DMS114 treated with DMSO at 0.1 percent for 48 hours (cell line): ENCODE measurements at regions not wholly inside any gene's neighbourhood (a gene's known extent, or its start where the extent isn't known, plus 50 kb on each side); places are given as distances from the start of the nearest gene placed in this dataset.
"Not testable (repeated sequence)": the region's sequence is repeated elsewhere in the genome, so short reads cannot be mapped to it uniquely, and the experiment has no call there.

Experiments
- DNase-seq: peaks from one replicate; lab custom pipeline; 2025; ENCODE audit not compliant: unreplicated experiment; lab: John Stamatoyannopoulos, UW

DNA sequence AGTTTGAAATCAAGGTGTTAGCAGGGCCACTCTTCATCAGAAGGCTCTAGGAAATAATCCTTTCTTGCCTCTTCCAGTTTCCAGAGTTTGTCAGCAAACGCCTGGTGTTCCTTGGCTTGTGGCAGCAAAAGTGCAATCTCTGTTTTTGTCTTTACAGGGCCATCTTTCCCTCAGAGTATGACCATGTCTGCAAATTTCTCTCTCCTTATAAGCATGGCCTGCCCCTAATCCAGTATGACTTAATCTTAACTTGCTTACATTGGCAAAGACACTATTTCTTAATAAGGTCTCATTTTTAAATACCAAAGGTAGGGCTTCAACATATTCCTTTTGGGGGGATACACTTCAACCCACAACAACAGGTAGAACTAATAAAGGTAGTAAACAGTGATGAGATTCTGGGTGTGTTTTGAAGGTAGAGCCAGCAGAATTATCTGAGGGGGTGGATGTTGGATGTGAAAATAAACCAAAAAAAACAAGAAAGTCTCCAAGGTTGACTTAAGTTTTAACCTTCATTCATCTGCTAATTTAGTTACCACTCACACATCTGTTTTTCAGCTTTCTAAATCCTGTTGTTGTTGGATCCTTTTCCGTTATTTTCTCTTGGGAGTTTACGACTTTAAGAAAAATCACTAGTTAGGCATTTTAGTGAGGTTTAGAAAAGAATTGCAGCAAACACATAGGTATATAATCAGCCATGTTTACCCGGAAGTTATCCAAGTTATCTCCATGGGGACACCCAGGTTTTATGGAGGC is 234.4 kb upstream of the FIGN start:
- DNase-seq = no peak

DNA sequence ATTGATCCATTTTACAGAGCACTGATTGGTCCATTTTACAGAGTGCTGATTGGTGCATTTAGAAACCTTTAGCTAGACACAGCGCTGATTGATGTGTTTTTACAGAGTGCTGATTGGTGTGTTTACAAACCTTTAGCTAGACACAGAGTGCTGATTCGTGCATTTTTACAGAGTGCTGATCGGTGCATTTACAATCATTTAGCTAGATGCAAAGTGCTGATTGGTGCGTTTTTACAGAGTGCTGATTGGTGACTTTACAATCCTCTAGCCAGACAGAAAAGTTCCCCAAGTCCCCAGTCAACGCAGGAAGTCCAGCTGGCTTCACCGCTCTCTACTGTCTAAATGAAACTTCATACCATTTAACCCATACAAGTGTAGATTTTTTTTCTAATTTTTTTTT is 228.5 kb upstream of the FIGN start:
- not testable (repeated sequence) for DNase-seq

DNA sequence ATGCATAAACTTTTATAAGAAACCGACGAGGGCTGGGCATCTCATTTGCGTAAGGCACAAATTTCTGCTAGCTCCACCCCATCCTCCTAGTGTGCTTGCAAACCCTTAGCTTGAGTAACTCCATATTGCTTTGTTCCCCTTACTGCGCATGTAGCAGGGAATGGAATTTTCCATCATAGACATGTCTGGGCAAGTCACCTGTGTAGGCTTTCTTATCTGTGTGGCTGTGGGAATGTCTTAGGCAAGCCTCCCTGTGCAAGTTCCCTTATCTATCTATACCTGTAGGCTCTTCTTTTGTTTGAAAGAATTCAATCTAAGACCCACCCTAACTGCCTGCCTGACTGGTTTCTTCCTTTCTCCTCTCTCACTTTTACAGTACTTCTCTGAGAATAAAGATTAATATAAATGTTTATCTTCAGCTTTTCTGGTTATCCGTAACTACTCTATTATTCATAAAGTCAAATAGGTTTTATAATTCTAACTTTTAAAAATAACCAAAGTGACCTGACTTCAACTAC is 217.6 kb upstream of the FIGN start:
- no peak for DNase-seq

DNA sequence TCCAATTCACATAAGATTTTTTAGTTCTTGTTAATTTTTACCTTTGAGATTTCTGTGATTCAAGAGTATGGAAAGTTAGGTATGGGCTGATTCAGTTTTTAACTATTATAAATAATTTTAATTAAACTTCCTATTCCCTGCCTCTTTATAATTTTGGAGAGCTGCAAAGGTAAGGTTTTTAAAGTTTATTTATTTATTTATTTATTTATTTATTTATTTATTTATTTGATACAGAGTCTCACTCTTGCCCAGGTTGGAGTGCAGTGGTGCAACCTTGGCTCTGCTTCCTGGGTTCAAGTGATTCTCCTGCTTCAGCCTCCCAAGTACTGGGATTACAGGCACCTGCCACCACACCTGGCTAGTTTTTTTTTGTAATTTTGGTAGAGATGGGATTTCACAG is 215.5 kb upstream of the FIGN start:
- DNase-seq = no peak

DNA sequence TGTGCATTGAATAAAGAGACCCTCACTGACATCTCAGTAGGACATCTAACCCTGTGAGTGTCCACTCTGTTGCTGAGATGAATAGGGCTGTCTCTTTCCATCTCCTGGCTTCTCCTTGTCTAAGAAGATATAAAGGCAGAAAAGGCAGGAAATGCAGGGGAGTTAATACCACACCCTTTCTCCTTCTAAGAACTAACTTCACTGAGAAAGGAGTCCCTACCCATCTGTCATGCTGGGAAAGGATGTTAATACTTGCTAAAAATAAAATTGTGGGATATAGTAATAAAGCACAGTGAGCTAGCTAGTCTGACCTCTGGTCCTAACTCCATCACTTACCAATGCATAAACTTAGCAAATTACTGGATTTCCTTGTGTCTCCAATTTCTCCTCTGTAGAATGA is 213.9 kb upstream of the FIGN start:
- DNase-seq = no peak

DNA sequence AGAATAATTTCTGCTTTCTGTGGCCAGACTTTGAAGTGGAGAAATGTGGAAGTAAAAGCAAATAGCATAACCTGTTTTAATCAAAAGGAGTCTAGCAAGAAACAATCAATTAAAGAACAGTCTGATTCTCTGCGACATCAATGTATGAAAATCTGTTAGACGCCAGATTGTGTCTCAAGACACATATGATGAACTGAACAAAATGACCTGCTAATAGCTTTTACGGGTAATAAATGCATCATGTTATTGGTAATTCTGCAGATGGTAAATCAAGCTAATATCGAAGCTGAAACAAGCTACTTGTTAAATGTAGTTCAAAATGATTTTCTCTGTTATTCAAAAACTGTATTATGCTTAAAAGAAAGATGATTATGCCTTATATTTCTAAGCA is 208.5 kb upstream of the FIGN start:
- DNase-seq = no peak

DNA sequence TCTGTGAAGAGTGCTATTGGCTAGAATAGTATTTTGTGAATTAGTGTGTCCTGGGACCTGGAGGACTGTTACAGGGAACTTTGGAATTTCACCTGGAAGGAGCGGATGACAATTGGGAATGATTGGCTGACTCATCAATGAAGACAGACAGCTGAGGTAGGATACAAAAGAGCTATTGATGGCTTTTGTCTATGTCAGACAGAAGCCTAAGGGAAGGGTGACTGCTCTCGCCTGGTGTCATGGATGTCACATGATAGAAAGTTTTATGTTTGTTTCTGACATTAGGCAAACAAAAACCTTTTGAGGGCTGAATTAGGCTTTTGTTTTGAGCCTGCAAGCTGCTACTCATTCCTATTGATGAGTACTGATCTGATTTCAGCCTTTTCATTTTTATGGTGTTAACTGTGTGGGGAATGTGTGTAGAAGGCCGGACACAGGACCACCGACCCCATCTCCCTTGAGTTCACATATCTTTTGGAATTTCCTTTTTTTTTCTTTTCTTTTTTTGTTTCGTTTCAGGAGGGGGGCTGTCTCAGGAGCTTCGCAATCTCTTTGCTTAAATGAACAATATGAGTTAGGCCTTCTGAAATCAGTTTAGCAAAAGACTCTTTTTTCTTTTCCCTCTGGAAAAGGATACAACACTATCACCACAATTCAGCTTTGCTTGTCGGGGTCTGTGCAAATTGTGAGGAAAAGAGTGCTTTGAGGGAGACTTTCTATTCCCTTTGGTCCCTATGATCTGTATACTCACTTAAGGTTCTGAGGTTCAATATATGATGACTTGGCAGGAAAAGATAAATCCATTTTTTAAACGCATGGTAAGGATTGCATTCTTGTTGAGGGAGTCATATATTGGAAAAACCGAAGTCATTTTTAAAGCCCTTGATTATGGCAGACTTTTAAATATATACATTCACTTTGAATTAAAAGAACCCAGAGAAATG is 207.9 kb upstream of the FIGN start:
- DNase-seq = no peak

DNA sequence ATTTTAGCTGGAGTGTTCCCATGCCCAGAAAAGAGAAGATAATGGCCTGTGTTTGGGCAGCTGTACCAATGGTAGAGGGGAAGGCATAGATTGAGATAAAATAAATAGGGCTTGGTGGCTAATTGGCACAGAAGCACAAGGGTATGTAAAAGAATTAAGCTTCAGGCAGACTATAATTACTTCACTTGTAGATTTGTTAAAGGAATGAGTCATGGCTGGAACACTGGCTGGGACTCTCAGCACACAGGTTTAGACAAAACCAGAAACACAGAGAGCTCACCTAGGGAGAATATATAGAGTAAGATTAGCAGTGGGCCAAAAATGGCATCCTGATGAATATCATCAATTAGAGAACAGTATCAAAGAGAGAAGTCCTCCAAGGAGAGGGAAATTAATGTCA is 198.3 kb upstream of the FIGN start:
- DNase-seq = no peak

DNA sequence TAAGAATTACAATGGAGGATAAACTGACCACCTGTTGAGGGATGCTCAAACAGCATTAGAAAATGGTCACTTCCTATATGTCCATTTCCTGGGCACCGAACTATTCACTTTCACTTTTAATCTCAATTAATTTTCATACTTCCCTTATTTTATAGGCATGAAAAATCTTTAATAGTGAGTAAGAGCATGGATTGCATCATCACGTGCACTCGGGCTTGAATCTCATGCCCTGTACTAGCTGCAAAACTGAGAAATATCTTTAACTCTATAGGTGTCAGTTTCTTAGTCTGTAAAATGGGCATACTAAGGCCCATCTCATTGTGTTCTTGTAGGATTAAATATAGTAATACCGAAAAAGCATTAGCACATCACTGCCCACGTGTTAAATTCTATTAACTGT is 183.9 kb upstream of the FIGN start:
- no peak for DNase-seq

DNA sequence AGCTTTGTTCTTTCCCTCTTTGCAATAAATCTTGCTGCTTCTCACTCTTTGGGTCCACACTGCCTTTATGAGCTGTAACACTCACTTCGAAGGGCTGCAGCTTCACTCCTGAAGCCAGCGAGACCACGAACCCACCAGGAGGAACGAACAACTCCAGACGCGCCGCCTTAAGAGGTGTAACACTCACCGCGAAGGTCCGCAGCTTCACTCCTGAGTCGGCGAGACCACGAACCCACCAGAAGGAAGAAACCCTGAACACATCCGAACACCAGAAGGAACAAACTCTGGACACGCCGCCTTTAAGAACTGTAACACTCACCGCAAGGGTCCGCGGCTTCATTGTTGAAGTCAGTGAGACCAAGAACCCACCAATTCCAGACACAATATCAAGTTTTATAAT is 178.7 kb upstream of the FIGN start:
- not testable (repeated sequence) for DNase-seq

DNA sequence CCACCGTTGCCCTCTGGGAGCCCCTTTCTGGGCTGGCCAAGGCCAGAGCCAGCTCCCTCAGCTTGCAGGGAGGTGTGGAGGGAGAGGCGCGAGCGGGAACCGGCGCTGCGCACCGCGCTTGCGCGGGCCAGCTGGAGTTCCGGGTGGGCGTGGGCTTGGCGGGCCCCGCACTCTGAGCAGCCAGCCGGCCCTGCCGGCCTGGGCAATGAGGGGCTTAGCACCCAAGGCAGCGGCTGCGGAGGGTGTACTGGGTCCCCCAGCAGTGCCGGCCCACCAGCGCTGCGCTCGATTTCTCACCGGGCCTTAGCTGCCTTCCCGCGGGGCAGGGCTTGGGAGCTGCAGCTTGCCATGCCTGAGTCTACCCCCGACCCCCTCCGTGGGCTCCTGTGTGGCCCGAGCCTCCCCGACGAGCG is 177.7 kb upstream of the FIGN start:
- not testable (repeated sequence) for DNase-seq

DNA sequence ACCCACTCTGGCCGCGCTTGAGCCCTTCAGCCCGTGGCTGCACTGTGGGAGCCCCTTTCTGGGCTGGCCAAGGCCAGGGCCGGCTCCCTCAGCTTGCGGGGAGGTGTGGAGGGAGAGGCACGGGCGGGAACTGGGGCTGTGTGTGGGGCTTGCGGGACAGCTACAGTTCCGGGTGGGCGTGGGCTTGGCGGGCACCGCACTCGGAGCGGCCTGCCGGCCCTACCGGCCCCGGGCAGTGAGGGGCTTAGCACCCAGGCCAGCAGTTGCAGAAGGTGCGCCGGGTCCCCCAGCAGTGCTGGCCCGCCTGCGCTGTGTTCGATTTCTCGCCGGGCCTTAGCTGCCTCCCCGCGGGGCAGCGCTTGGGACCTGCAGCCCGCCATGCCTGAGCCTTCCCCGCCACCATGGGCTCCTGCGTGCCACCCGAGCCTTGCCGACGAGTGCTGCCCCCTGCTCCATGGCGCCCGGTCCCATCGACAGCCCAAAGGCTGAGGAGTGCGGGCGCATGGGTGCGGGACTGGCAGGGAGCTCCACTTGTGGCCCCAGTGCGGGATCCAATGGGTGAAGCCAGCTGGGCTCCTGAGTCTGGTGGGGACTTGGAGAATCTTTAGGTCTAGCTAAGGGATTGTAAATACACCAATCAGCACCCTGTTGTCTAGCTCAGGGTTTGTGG is 173.7 kb upstream of the FIGN start:
- no peak for DNase-seq

DNA sequence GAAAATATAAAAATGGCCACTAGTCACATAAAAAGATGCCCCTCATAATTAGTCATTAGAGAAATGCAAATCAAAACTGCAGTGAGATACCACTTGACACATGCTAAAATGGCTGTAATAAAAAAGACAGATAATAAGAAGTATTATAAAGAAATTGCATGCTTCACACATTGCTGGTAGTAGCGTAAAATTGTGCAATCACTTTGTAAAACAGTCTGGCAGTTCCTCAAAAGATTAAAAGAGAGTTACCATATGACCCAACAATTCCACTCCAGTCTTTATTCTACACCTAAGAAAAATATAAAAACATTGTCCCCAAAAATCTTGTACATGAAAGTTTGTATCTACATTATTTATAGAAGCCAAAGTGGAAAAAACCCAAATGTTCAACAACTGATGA is 170.6 kb upstream of the FIGN start:
- DNase-seq = no peak

DNA sequence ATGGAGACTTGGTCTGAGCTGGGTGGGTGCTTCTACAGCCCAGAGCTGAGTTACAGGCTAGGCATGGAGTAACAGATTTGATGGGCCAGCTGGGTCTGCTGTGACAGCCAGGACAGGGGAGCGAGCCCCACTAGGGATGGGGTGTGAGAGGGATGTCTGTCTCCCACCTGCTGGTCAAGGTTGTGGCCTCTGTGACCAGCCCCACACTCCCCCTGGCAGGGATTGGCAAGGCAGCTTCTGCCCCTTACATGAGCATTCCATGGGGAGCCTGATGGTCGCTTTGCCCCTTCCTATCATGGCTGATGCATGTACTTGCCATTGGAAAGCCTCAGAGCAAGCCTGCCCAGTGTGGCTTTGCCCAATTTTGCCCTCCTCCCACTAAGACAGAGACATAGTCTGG is 162.0 kb upstream of the FIGN start:
- no peak for DNase-seq

DNA sequence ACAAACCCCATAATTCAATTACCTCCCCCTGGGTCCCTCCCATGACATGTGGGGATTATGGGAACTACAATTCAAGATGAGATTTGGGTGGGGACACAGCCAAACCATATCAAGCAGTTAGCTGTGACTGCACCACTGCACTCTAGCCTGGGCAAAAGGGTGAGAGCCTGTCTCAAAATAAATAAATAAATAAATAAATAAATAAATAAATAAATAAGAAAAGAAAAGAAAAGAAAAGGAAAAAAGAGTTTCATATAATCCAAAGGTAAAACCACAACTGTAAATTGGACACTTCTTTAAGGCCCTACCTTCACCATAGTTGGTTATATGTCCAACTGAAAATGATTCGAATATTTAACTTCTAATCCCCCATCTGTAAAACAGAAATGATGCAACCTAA is 157.6 kb upstream of the FIGN start:
- not testable (repeated sequence) for DNase-seq

DNA sequence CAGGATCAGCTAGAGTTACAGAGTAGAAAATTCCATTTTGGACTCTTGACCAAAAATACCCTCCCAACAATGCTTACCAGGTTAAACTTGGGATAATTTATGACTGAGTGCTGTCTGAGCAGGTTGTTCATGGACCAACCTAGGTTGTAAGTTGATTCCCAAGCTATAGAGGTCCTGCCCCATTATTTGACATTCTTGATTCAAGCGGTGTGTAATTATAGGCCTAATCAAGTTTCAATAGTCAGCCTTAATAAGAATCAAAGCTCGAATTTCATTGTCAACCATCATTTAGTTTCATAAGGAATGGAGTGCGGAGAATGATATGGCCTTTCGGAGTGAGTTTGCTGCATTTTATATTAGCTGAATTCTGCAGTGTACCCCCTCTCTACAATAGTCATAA is 152.8 kb upstream of the FIGN start:
- no peak for DNase-seq

DNA sequence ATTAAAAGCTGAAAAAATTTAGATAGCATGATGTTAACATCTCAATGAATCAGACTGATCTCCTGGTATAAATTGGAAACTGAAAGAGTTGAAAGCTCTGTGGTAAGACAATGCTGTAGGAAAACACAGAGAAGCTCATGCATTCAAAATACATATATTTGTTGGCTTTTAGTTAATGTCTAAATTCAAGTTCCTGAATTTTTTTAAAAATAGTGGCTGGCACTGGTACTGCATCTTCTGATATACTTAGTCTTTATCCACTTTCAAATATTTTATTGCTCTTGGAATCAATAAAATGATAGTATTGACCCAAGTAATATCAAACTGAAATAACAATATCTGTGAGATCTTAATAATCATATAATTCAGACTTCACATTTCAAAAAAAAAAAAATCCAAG is 151.4 kb upstream of the FIGN start:
- no peak for DNase-seq

DNA sequence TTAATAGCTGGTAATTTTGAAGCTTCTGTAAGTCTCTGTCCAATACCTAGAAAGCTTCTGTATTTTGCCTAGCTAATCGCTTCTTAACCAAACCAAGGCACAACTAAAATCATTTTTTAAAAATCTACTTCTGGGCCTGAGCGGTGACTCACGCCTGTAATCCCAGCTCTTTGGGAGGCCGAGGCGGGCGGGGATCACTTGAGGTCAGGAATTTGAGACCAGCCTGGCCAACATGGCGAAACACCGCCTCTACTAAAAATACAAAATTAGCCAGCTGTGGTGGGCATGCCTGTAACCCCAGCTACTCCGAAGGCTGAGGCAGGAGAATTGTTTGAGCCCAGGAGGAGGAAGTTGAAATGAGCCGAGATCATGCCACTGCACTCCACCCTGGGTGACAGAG is 148.6 kb upstream of the FIGN start:
- no peak for DNase-seq

DNA sequence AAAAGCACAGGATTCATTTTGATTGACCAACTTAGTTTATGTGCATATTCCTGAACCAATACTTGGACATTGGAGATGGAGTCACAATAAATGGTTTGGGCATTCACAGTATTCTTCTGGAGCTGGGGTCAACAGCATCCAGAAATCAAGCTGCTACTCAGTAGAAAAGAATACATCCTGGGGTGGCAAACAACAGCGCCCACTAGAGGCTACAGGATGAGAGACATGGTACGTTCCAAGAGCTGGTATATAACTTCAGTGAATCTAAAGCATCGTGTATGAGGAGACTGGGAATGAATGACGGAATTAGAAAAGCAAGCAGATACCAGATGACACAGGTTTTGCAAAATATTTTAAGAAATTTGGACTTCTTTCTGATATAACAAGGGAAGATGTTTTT is 142.9 kb upstream of the FIGN start:
- DNase-seq = no peak

DNA sequence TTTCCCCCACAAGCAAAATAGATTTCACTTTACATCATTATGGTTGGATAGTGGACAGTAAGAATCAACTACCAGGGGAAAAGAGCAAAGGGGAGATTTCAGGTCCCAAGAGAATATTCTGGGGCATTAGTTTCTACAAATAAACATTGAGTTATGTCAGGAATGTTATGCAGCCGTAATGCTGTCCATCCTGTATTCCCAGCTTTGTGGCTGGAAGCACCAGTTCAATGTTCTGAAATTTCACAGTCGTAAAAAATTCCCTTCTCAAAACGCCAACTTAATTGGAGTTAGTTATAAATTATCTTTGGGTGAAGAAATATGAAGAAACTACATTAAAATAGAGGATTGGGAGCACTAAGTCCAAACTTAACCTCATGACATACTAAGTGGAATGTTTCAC is 141.5 kb upstream of the FIGN start:
- peak; percentile 85 for DNase-seq

DNA sequence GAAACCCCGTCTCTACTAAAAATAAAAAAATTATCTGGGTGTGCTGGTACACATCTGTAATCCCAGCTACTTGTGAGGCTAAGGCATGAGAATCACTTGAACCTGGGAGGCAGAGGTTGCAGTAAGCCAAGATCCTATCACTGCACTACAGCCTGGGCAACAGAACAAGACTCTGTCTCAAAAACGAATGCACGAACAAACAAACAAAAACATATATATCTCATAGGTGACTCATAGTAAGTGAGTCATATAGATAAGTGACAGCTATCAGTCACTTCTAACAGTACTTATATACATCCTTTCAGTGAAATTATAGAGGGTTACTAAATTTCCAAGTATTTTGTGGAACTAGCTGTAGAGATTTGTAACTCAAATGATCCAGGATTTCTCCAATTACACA is 127.3 kb upstream of the FIGN start:
- no peak for DNase-seq

DNA sequence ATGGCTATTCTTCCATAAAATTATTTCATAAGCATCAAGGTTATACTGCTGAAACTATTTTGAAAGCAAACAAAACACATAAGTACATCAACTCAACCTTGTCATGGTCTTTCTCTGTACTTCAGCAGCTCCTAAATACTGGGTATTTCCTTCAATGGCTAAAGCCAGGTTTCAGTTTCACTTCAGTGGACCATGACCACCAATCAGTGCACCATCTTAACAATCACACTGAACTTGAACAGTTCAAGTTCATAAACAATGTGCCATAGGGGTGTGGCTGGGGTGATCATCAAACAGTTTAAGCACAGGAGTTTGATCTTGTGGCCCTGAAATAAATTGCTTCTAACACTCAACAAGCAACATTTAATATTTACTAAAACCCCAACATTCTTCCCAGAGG is 124.1 kb upstream of the FIGN start:
- no peak for DNase-seq
